ENCODE measurements at regions not wholly inside any gene's neighbourhood (a gene's known extent, or its start where the extent isn't known, plus 50 kb on each side); places are given as distances from the start of the nearest gene placed in this dataset.
"Not testable (repeated sequence)": the region's sequence is repeated elsewhere in the genome, so short reads cannot be mapped to it uniquely, and the experiment has no call there.

GRCh38 chr6:170222498-170223471 lies 68.1 kb downstream of the DLL1 start:
- intact Hi-C loops (cut with DNase I) = no loop called here
- WGBS = 69% methylated on average over 31 of the region's 32 CpGs
- Histone ChIP-seq H3K9me3 (no peaks in the 10 kb centered on the region), H3K27ac (replicated peaks in 1 of 4) (no peak overlapping the region), H3K4me3 (no peak overlapping the region), H3K36me3 (no peaks in the 10 kb centered on the region), H3K27me3 (peaks cover 0 to 6% (median 0%) of the 10 kb centered on the region in 4 donors), H3K4me1 (peaks cover 0 to 5% (median 2%) of the 10 kb centered on the region in 4 donors)
- TF ChIP-seq EP300 (IDR thresholded peaks at IDR 0.05) (no peak), POLR2AphosphoS5 (IDR thresholded peaks at IDR 0.05) (no peak), POLR2A (IDR thresholded peaks at IDR 0.05; ENCODE audit: low read depth) (no peak)
- TF ChIP-seq, protein P1, sequence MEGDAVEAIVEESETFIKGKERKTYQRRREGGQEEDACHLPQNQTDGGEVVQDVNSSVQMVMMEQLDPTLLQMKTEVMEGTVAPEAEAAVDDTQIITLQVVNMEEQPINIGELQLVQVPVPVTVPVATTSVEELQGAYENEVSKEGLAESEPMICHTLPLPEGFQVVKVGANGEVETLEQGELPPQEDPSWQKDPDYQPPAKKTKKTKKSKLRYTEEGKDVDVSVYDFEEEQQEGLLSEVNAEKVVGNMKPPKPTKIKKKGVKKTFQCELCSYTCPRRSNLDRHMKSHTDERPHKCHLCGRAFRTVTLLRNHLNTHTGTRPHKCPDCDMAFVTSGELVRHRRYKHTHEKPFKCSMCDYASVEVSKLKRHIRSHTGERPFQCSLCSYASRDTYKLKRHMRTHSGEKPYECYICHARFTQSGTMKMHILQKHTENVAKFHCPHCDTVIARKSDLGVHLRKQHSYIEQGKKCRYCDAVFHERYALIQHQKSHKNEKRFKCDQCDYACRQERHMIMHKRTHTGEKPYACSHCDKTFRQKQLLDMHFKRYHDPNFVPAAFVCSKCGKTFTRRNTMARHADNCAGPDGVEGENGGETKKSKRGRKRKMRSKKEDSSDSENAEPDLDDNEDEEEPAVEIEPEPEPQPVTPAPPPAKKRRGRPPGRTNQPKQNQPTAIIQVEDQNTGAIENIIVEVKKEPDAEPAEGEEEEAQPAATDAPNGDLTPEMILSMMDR (IDR thresholded peaks at IDR 0.05) = no peak
- no peak for DNase-seq (ENCODE audit: extremely low spot score)

GRCh38 chr6:170221753-170222400 lies 69.0 kb downstream of the DLL1 start:
- intact Hi-C loops (cut with DNase I) = no loop called here
- Histone ChIP-seq H3K36me3 (no peaks in the 10 kb centered on the region), H3K4me3 (no peak overlapping the region), H3K4me1 (peaks cover 0 to 5% (median 2%) of the 10 kb centered on the region in 4 donors), H3K27ac (replicated peaks in 1 of 4) (no peak overlapping the region), H3K9me3 (no peaks in the 10 kb centered on the region), H3K27me3 (peaks cover 0 to 5% (median 0%) of the 10 kb centered on the region in 4 donors)
- TF ChIP-seq EP300 (IDR thresholded peaks at IDR 0.05) (no peak), POLR2A (IDR thresholded peaks at IDR 0.05; ENCODE audit: low read depth) (no peak), POLR2AphosphoS5 (IDR thresholded peaks at IDR 0.05) (no peak)
- TF ChIP-seq, protein P1 (IDR thresholded peaks at IDR 0.05) = no peak
- WGBS = 82% methylated on average over 29 of the region's 29 CpGs
- DNase-seq (ENCODE audit: extremely low spot score) = no peak

DNA sequence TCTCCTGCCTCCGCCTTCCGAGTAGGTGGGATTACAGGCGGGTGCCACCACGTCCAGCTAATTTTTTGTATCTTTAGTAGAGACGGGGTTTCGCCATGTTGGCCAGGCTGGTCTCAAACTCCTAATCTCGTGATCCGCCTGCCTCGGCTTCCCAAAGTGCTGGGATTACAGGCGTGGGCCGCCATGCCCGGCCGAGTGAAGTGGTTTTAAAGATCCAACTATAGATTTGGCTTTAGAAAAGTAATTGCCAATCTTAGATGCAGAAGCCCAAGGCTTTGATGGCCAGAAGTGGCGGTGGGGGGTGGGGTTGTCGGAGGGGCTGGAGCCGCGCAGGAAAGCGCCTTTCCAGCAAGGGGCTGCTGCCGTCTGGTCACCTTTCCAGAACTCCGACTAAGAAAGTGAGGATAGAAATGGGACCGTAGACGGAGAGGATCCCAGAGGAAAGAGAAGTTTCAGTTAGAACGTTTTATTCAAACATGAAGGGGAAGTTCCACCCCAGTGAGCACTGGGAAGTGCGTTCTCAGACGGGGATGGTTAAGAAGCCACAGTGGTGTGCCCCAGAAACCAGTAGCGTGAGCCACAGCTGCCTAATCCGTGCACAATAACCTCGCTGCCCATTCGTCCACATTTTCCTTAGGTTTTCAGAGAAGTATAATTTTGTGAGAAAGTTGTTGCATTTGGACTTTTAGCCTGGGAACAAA lies 69.7 kb downstream of the DLL1 start:
- Histone ChIP-seq H3K9me3 (no peaks in the 10 kb centered on the region), H3K4me1 (peaks cover 0 to 5% (median 2%) of the 10 kb centered on the region in 4 donors), H3K27me3 (no peaks in the 10 kb centered on the region), H3K4me3 (no peak overlapping the region), H3K36me3 (no peaks in the 10 kb centered on the region), H3K27ac (replicated peaks in 1 of 4) (no peak overlapping the region)
- 84% methylated on average over 29 of the region's 29 CpGs for WGBS
- DNase-seq (ENCODE audit: extremely low spot score) = no peak
- intact Hi-C loops (cut with DNase I) = no loop called here
- TF ChIP-seq POLR2A (IDR thresholded peaks at IDR 0.05; ENCODE audit: low read depth) (no peak), EP300 (IDR thresholded peaks at IDR 0.05) (no peak), POLR2AphosphoS5 (IDR thresholded peaks at IDR 0.05) (no peak)
- TF ChIP-seq, protein P1 (IDR thresholded peaks at IDR 0.05) = no peak

- H3K27ac ChIP-seq (replicated peaks in 1 of 4) = not testable (repeated sequence)
These were observed 77.2 kb downstream of the DLL1 start for GRCh38 chr6:170213637-170214018.

More at GRCh38 chr6:170213637-170214018, 77.2 kb downstream of the DLL1 start:
- peaks cover 0 to 23% (median 0%) of the 10 kb centered on the region in 4 donors for H3K27me3 ChIP-seq
- intact Hi-C loops (cut with DNase I); H3K4me3 ChIP-seq; H3K36me3 ChIP-seq; H3K4me1 ChIP-seq; H3K9me3 ChIP-seq: not testable (repeated sequence)
- peak; percentile 21 for DNase-seq (ENCODE audit: extremely low spot score)
- WGBS = 92% methylated on average over 19 of the region's 19 CpGs

All from esophagus muscularis mucosa (tissue), 4 donors.